Cardiac fibroblast (primary cell): ENCODE measurements at regions not wholly inside any gene's neighbourhood (a gene's known extent, or its start where the extent isn't known, plus 50 kb on each side); places are given as distances from the start of the nearest gene placed in this dataset.

Experiments
- DNase-seq, 2 donors: peaks; one replicate each; pipeline versions ENCODE4 v3.0.0 to v3.0.0-alpha.2; 2010; ENCODE audit warnings: low read depth in 2 of 2
- H3K4me3 ChIP-seq, 2 donors: replicated peaks in 1 of 2; 1 replicate in 1 of 2; 2 replicates in 1 of 2; pipeline ENCODE4 v1.5.1; 2011; ENCODE audit warnings: low read depth in 2 of 2, low read length in 2 of 2, mild to moderate bottlenecking in 2 of 2, moderate library complexity in 1 of 2
- CTCF ChIP-seq: IDR thresholded peaks from one replicate; pipeline ENCODE4 v1.5.1; 2011; ENCODE audit warnings: low read depth, mild to moderate bottlenecking, low read length, inconsistent platforms

DNA sequence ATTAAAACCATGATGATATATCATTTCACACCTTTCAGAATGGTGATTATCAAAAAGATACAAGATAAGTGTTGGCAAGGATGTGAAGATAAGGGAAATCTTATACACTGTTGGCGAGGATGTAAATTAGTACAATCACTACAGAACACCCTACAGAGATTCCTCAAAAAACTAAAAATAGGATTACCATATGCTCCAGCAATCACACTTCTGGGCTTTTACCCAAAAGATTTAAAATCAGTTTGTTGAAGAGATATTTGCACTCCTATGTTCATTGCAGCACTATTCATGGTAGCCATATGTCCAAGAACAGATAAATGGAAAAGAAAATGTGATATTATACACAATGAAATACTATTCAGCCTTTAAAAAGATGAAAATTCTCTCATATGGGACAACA is 240.4 kb downstream of the GABRG1 start:
- H3K4me3 ChIP-seq: no peak overlapping the region
- DNase-seq: no peak
- no peak for TF ChIP-seq CTCF

GRCh38 chr4:45876235-45876890 is 247.5 kb downstream of the GABRG1 start:
- H3K4me3 ChIP-seq: no peak overlapping the region
- DNase-seq: no peak
- no peak for TF ChIP-seq CTCF

DNA sequence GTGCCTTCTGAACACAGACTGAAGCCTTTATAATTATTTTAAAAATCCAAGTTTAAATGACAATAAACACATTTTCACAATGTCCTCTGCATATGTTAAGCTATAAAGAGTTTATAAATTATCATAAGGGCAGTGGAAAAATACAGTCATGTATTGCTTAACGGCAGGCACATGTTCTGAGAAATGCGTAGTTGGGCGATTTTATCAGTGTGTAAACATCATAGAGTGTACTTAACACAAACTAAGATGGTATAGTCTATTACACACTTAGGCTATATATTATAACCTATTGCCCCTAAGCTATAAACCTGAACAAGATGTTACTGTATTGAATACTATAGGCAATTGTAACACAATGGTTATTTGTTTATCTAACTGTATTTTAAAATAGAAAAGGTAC is 254.7 kb downstream of the GABRG1 start:
- TF ChIP-seq CTCF: no peak
- no peak overlapping the region for H3K4me3 ChIP-seq
- no peak for DNase-seq

GRCh38 chr4:45865781-45866180 is 258.1 kb downstream of the GABRG1 start:
- DNase-seq: no peak
- H3K4me3 ChIP-seq: no peak overlapping the region
- TF ChIP-seq CTCF: no peak

- H3K4me3 ChIP-seq: no peak overlapping the region
- no peak for TF ChIP-seq CTCF
- no peak for DNase-seq
Observed at GRCh38 chr4:45855857-45856256, 268.0 kb downstream of the GABRG1 start.

DNA sequence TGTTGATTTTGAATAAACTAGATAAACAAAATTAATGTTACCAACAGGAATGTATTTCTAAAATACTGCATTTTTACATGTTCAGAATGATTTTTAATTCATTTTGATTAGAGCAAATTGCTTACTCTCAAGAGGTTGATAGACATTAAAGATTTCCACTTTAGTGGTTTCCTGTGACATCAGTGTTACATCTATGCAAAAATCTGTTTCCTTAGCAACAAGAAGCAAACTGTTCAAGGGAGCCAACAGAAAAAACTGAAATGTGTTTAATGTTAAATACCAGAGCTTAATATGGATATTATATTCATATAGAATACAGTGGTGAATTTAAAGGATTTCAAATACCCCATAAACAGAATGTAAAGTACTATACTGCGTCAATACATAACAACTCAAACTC is 277.8 kb downstream of the GABRG1 start:
- DNase-seq: no peak
- TF ChIP-seq CTCF: no peak
- H3K4me3 ChIP-seq: no peak overlapping the region

GRCh38 chr4:45841791-45842190 is 282.1 kb downstream of the GABRG1 start:
- no peak for DNase-seq
- TF ChIP-seq CTCF: no peak

More at GRCh38 chr4:45841791-45842190, 282.1 kb downstream of the GABRG1 start:
- H3K4me3 ChIP-seq: no peak overlapping the region
